ENCODE measurements at regions not wholly inside any gene's neighbourhood (a gene's known extent, or its start where the extent isn't known, plus 50 kb on each side); places are given as distances from the start of the nearest gene placed in this dataset.

DNA sequence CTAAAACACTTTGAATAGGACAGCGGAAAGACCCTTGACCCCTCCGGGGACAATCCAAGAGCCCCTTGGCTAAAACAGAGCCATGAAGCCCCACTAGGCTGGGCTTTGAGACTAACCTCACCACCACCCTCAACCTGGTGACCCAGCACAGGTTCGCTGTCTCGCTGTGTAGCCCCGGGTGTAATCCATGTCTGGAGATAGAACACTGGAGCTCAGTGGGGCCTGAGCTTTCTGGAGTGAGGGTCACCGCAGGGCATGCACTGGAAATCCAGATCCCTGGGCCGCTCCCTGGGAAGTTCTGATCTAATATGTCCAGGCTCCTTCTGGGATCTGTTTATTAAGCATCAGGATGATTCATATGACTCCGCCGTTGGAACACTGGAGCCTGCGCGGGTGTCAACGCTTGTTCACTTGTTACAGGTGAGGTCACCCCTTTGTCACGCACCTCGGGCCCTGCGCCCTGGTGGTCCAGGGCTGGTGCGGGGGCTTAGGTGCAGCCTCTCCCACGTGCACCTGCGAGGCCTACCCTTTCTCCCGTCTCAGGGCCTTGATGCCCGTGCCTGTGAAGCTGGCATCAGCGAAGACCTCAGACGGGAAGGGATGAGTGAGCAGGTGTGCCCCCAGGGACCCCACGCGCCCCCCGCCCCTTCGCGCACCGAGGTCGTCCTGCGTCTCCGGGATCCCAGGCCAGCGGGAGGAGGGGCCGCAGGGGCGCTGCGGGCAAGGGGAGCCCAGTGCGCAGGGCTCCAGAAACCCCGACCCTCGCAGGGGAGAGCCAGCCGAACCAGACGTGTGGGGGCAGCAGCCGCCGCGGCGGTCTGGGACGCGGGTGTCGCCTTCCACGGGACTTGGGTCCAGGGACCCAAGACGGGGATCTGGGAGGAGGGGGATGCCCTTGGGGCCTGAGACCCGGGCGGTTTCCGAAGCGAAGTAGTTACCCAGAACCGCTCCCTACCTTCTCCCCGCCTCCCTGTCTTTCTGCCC lies 224.1 kb upstream of the FOXF1 start:
- TF ChIP-seq POLR2A (IDR thresholded peaks at IDR 0.05) (no peak), EP300 (IDR thresholded peaks at IDR 0.05) (peak in 2 of 4 donors; percentile 66 to 81), POLR2AphosphoS5 (IDR thresholded peaks at IDR 0.05) (peak; percentile 37 to 72 (median 40))
- Histone ChIP-seq H3K4me3 (peak overlapping the region; percentile 36 to 52 (median 42)), H3K27me3 (peaks cover 0 to 25% (median 0%) of the 10 kb centered on the region in 3 donors), H3K9me3 (no peaks in the 10 kb centered on the region), H3K27ac (peak overlapping the region in 3 of 4 donors; percentile 22 to 74 (median 59)), H3K4me1 (peaks cover 0 to 32% (median 16%) of the 10 kb centered on the region in 4 donors), H3K36me3 (no peaks in the 10 kb centered on the region)
- WGBS, 2 donors = 10 to 19% methylated on average over 55 of the region's 55 CpGs
- peak; percentile 85 for DNase-seq
- intact Hi-C loops (cut with DNase I) = loop anchor here (5.0 kb wide), 1 partner anchor 134 kb away; no protein-coding TSS in a partner anchor

DNA sequence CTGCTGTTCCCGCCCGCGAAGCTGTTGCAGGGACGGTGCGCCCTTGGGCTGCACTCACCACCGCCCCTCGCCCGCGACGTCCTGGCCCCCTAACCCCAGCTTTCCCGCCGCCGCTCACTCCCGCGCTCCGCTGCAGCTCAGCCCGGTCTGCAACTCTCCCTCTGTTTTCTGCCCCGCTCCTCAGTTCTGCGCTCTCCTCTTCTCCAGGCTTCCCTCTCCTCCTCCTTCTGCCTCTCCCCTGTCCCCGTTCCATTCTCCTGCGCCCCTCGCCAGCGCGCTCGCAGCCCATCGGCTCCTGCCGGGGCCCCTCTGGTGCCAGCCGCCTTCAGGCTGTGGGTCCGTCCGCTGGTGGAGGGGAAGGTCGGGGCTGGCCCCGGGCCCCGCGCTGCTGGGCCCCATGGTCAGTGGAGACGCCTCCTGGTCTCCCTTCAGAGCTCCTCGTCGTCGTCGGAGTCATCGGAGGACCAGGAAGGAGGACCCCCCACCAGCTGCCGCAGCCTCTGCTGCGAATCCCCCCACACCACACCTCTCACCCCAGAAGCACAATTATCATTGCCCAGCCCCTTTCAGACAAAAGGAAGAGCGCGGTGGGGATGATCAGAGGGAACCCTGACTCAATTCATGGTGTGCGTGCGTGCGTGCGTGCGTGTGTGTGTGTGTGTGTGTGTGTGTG lies 223.2 kb upstream of the FOXF1 start:
- Histone ChIP-seq H3K27ac (peak overlapping the region in 3 of 4 donors; percentile 22 to 74 (median 59)), H3K4me3 (peak overlapping the region; percentile 36 to 52 (median 42)), H3K4me1 (peaks cover 0 to 23% (median 16%) of the 10 kb centered on the region in 4 donors), H3K27me3 (peaks cover 0 to 25% (median 0%) of the 10 kb centered on the region in 3 donors), H3K36me3 (no peaks in the 10 kb centered on the region), H3K9me3 (no peaks in the 10 kb centered on the region)
- intact Hi-C loops (cut with DNase I) = loop anchor here (5.0 kb wide), 1 partner anchor 135 kb away; no protein-coding TSS in a partner anchor
- DNase-seq = no peak
- TF ChIP-seq POLR2A (IDR thresholded peaks at IDR 0.05) = no peak
- TF ChIP-seq POLR2AphosphoS5 (IDR thresholded peaks at IDR 0.05) = no peak
- no peak for TF ChIP-seq EP300 (IDR thresholded peaks at IDR 0.05)
- TF ChIP-seq, protein P1, sequence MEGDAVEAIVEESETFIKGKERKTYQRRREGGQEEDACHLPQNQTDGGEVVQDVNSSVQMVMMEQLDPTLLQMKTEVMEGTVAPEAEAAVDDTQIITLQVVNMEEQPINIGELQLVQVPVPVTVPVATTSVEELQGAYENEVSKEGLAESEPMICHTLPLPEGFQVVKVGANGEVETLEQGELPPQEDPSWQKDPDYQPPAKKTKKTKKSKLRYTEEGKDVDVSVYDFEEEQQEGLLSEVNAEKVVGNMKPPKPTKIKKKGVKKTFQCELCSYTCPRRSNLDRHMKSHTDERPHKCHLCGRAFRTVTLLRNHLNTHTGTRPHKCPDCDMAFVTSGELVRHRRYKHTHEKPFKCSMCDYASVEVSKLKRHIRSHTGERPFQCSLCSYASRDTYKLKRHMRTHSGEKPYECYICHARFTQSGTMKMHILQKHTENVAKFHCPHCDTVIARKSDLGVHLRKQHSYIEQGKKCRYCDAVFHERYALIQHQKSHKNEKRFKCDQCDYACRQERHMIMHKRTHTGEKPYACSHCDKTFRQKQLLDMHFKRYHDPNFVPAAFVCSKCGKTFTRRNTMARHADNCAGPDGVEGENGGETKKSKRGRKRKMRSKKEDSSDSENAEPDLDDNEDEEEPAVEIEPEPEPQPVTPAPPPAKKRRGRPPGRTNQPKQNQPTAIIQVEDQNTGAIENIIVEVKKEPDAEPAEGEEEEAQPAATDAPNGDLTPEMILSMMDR (IDR thresholded peaks at IDR 0.05) = no peak
- WGBS, 2 donors = 6 to 18% methylated on average over 49 of the region's 49 CpGs

DNA sequence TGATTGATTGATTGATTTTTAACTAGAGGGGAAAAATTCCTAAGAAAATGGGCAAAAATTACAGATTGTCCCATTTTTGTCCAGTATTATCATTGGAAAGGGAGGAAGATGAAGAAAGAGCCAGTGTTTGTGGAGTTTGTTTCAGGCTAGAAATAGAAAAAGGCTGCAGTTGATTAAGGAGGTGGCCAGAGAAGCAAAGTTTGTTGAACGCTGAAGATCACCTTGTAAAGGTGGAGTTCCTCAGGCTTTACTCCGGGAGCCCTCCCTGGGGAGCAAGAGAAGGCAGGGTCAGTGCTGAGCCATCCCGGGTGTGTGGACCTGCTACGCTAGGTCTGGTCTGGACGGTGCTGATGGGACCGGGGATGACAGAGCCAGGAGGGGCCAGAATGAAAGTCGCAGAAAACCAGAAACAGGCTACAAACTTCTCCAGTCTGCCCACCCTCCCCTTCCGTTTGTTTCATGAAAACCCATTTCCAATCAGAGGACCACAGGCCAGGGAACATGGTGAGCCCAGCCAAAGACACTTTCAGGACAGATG lies 222.6 kb upstream of the FOXF1 start:
- WGBS, 2 donors = 14 to 19% methylated on average over 8 of the region's 8 CpGs
- peaks cover 0 to 21% (median 16%) of the 10 kb centered on the region in 4 donors for H3K4me1 ChIP-seq
- no peaks in the 10 kb centered on the region for H3K9me3 ChIP-seq
- peaks cover 0 to 25% (median 0%) of the 10 kb centered on the region in 3 donors for H3K27me3 ChIP-seq
- no peak overlapping the region for H3K4me3 ChIP-seq
- H3K27ac ChIP-seq = no peak overlapping the region
- TF ChIP-seq POLR2A (IDR thresholded peaks at IDR 0.05) (no peak), EP300 (IDR thresholded peaks at IDR 0.05) (no peak), POLR2AphosphoS5 (IDR thresholded peaks at IDR 0.05) (no peak)
- TF ChIP-seq, protein P1 (IDR thresholded peaks at IDR 0.05) = no peak
- no peak for DNase-seq
- H3K36me3 ChIP-seq = no peaks in the 10 kb centered on the region
- intact Hi-C loops (cut with DNase I) = loop anchor here (5.0 kb wide), 1 partner anchor 135 kb away; no protein-coding TSS in a partner anchor

DNA sequence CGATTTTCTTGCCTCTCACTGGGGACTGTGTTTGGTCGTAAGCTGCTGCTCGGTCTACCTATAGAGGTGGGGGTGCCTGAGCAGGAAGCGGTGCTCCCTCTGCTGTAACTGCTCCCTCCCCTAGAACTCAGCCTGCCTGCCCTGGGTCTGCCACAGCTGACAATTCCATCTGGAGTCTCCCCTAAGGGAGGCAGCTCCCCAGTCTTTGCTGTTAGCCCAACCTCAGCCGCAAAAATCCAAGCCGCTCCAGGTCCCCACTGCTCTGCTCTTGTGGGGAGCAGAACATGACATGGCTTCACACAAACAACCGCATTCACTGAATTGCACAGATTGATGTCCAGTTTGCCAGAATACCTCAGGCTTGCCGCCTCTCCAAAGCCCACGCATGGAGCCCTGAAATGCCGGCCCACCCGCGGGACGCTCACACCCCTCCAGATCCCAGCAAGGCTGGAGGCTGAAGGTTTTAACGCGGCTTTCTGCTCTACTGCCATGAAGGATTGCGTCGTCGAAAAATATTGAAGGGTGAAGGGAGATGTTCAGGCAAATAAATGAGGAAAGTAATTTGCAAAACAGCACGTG lies 221.5 kb upstream of the FOXF1 start:
- Histone ChIP-seq H3K4me3 (no peak overlapping the region), H3K36me3 (no peaks in the 10 kb centered on the region), H3K27me3 (peaks cover 0 to 25% (median 0%) of the 10 kb centered on the region in 3 donors), H3K9me3 (no peaks in the 10 kb centered on the region), H3K4me1 (peaks cover 0 to 25% (median 17%) of the 10 kb centered on the region in 4 donors), H3K27ac (no peak overlapping the region)
- intact Hi-C loops (cut with DNase I) = loop anchor here (5.0 kb wide), 1 partner anchor 137 kb away; no protein-coding TSS in a partner anchor
- TF ChIP-seq, protein P1 (IDR thresholded peaks at IDR 0.05) = no peak
- TF ChIP-seq POLR2AphosphoS5 (IDR thresholded peaks at IDR 0.05) = no peak
- no peak for TF ChIP-seq EP300 (IDR thresholded peaks at IDR 0.05)
- no peak for TF ChIP-seq POLR2A (IDR thresholded peaks at IDR 0.05)
- no peak for DNase-seq
- 19 to 22% methylated on average over 19 of the region's 19 CpGs for WGBS, 2 donors

All from sigmoid colon (tissue), 6 donors.